Hepatocyte (in vitro differentiated cells): ENCODE measurements at regions not wholly inside any gene's neighbourhood (a gene's known extent, or its start where the extent isn't known, plus 50 kb on each side); places are given as distances from the start of the nearest gene placed in this dataset.

Source experiments
- EZH2phosphoT487 ChIP-seq: fragments of 200-600 bp; sonication (generic); IDR thresholded peaks from one replicate; pipeline ENCODE4 v1.6.1; 2018; ENCODE audit warnings: antibody characterized with exemption, mild to moderate bottlenecking, low read depth, moderate library complexity; ENCODE audit not compliant: unreplicated experiment, severe bottlenecking
- TF ChIP-seq, protein P1 (sequence below): fragments of 200-600 bp; sonication (generic); IDR thresholded peaks from 2 replicates; pipeline ENCODE4 v1.5.1; 2016; ENCODE audit warnings: antibody characterized with exemption, mild to moderate bottlenecking; ENCODE audit not compliant: poor library complexity

- TF ChIP-seq, protein P1, sequence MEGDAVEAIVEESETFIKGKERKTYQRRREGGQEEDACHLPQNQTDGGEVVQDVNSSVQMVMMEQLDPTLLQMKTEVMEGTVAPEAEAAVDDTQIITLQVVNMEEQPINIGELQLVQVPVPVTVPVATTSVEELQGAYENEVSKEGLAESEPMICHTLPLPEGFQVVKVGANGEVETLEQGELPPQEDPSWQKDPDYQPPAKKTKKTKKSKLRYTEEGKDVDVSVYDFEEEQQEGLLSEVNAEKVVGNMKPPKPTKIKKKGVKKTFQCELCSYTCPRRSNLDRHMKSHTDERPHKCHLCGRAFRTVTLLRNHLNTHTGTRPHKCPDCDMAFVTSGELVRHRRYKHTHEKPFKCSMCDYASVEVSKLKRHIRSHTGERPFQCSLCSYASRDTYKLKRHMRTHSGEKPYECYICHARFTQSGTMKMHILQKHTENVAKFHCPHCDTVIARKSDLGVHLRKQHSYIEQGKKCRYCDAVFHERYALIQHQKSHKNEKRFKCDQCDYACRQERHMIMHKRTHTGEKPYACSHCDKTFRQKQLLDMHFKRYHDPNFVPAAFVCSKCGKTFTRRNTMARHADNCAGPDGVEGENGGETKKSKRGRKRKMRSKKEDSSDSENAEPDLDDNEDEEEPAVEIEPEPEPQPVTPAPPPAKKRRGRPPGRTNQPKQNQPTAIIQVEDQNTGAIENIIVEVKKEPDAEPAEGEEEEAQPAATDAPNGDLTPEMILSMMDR, result no peak
- TF ChIP-seq EZH2phosphoT487, result no peak
Measured at GRCh38 chr4:155441475-155441874, 64.7 kb upstream of the MAP9 start.
